ENCODE measurements at regions not wholly inside any gene's neighbourhood (a gene's known extent, or its start where the extent isn't known, plus 50 kb on each side); places are given as distances from the start of the nearest gene placed in this dataset.

DNA sequence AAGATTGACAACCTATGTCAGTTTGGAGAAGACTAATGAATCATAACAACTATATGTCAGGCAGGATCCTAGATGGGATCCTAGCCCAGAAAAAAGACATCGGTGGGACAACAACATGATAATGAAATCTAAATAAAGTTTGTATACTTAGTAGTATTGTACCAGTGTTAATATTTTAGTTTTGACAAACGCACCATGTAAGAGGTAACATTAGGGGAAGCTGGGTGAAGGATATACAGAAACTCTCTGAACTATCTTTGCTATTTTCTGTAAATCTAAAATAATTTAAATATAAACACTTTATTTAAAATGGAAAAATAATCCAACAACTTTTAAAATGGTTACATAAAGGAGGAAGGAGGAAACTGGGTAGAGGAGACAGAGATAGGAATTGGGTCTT is 105.6 kb upstream of the AP1S2 start:
- H3K27me3 ChIP-seq (ENCODE audit: control insufficient read depth, insufficient read depth, low read length): no peaks in the 10 kb centered on the region
- no peaks in the 10 kb centered on the region for H3K4me1 Mint-ChIP-seq
- peaks cover 0 to 59% of the 10 kb centered on the region in 2 donors for H3K27me3 Mint-ChIP-seq (ENCODE audit: low read depth in 2 of 2)
- H3K9me3 Mint-ChIP-seq: no peaks in the 10 kb centered on the region
- DNase-seq (no peak), ATAC-seq (no peak)
- H3K36me3 Mint-ChIP-seq: no peaks in the 10 kb centered on the region
- H3K9me3 ChIP-seq (ENCODE audit: control insufficient read depth, insufficient read depth, low read length): no peaks in the 10 kb centered on the region
- no peak overlapping the region for H3K4me3 Mint-ChIP-seq
- H3K4me1 ChIP-seq (ENCODE audit: control insufficient read depth, insufficient read depth, low read length): no peaks in the 10 kb centered on the region
- no peak overlapping the region for H3K27ac ChIP-seq (ENCODE audit: low read length)
- no peak overlapping the region for H3K27ac Mint-ChIP-seq
- intact Hi-C loops (cut with micrococcal nuclease): no loop called here
- no peaks in the 10 kb centered on the region for H3K36me3 ChIP-seq (ENCODE audit: control insufficient read depth, insufficient read depth, low read length)
- 100% methylated on average over 1 of the region's 2 CpGs for WGBS (ENCODE audit: insufficient coverage)
- H3K4me3 ChIP-seq (ENCODE audit: low read length): no peak overlapping the region
- TF ChIP-seq, protein P1, sequence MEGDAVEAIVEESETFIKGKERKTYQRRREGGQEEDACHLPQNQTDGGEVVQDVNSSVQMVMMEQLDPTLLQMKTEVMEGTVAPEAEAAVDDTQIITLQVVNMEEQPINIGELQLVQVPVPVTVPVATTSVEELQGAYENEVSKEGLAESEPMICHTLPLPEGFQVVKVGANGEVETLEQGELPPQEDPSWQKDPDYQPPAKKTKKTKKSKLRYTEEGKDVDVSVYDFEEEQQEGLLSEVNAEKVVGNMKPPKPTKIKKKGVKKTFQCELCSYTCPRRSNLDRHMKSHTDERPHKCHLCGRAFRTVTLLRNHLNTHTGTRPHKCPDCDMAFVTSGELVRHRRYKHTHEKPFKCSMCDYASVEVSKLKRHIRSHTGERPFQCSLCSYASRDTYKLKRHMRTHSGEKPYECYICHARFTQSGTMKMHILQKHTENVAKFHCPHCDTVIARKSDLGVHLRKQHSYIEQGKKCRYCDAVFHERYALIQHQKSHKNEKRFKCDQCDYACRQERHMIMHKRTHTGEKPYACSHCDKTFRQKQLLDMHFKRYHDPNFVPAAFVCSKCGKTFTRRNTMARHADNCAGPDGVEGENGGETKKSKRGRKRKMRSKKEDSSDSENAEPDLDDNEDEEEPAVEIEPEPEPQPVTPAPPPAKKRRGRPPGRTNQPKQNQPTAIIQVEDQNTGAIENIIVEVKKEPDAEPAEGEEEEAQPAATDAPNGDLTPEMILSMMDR (IDR thresholded peaks at IDR 0.05): no peak

DNA sequence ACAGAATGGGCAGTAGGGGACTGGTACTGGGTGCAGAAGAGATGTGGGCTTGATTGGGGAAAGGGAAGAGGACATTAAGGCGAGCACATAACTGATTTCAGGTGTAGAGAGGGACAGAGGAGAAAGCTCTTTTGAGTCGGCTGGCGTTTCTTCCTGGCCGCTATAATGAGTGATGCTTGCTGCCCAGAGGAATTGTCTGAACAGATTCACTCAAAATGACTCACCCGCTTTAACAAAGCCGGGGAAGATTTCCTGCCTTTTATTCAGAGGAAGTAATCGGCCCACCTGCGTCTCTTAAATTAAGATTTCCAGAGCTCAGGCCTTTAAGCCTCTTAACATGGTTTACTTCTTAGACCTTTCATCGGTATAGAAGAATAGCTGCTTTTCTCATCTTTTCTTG is 102.1 kb upstream of the AP1S2 start:
- Histone ChIP-seq H3K27me3 (ENCODE audit: control insufficient read depth, insufficient read depth, low read length) (no peaks in the 10 kb centered on the region), H3K4me3 (ENCODE audit: low read length) (no peak overlapping the region), H3K4me1 (ENCODE audit: control insufficient read depth, insufficient read depth, low read length) (no peaks in the 10 kb centered on the region), H3K27ac (ENCODE audit: low read length) (no peak overlapping the region), H3K9me3 (ENCODE audit: control insufficient read depth, insufficient read depth, low read length) (no peaks in the 10 kb centered on the region), H3K36me3 (ENCODE audit: control insufficient read depth, insufficient read depth, low read length) (no peaks in the 10 kb centered on the region)
- peaks cover under 1 to 33% of the 10 kb centered on the region in 2 donors for H3K27me3 Mint-ChIP-seq (ENCODE audit: low read depth in 2 of 2)
- WGBS (ENCODE audit: insufficient coverage): 88% methylated on average over 9 of the region's 9 CpGs
- no peak for DNase-seq
- H3K36me3 Mint-ChIP-seq: no peaks in the 10 kb centered on the region
- H3K27ac Mint-ChIP-seq: no peak overlapping the region
- H3K4me3 Mint-ChIP-seq: no peak overlapping the region
- no peaks in the 10 kb centered on the region for H3K9me3 Mint-ChIP-seq
- TF ChIP-seq, protein P1 (IDR thresholded peaks at IDR 0.05): no peak
- H3K4me1 Mint-ChIP-seq: no peaks in the 10 kb centered on the region
- intact Hi-C loops (cut with micrococcal nuclease): no loop called here
- ATAC-seq: no peak

DNA sequence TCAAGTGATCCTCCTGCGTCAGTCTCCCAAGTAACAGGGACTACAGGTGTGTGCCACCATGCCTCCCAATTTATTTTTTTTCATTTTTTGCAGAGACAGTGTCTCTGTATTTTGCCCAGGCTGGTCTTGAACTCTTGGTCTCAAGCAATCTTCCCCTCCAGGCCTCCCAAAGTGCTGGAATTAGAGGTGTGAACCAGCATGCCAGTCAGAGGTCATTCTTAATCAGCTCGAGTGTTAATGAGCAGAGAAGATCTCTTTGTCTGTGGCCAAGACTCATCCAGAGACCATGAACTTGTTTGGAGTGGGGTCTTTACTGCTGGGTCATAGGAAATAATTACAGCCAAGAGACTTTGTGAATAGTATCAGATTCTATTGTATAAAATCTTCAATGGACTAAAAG is 99.2 kb upstream of the AP1S2 start:
- TF ChIP-seq, protein P1 (IDR thresholded peaks at IDR 0.05): no peak
- H3K9me3 ChIP-seq (ENCODE audit: control insufficient read depth, insufficient read depth, low read length): no peaks in the 10 kb centered on the region
- 100% methylated on average over 1 of the region's 2 CpGs for WGBS (ENCODE audit: insufficient coverage)
- no peaks in the 10 kb centered on the region for H3K4me1 ChIP-seq (ENCODE audit: control insufficient read depth, insufficient read depth, low read length)
- Mint-ChIP-seq H3K9me3 (no peaks in the 10 kb centered on the region), H3K4me3 (no peak overlapping the region), H3K36me3 (no peaks in the 10 kb centered on the region), H3K4me1 (no peaks in the 10 kb centered on the region), H3K27ac (no peak overlapping the region), H3K27me3 (ENCODE audit: low read depth in 2 of 2) (peaks cover 3 to 44% of the 10 kb centered on the region in 2 donors)
- DNase-seq (no peak), ATAC-seq (no peak)
- intact Hi-C loops (cut with micrococcal nuclease): no loop called here
- H3K36me3 ChIP-seq (ENCODE audit: control insufficient read depth, insufficient read depth, low read length): no peaks in the 10 kb centered on the region
- no peak overlapping the region for H3K27ac ChIP-seq (ENCODE audit: low read length)
- H3K27me3 ChIP-seq (ENCODE audit: control insufficient read depth, insufficient read depth, low read length): no peaks in the 10 kb centered on the region
- no peak overlapping the region for H3K4me3 ChIP-seq (ENCODE audit: low read length)

DNA sequence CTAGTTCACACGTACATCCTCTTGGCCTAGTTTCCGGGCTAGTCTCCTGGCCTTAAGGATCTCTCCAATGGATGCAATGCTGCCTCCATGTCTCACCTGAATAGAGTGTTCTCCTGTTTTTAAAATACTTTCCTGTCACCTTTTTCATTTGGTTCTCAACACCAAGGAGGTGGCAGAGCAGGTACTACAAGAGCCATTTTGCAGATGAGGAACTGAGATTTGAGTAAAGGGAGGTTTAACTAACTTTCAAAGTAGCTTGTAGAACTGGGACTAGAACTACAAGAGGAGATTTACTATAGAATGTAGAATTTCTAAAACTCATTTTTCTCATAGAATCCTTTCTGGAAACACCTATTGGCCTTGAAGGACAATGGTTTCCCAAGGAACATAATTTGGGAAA is 97.6 kb upstream of the AP1S2 start:
- intact Hi-C loops (cut with micrococcal nuclease): no loop called here
- Histone ChIP-seq H3K27ac (ENCODE audit: low read length) (no peak overlapping the region), H3K4me1 (ENCODE audit: control insufficient read depth, insufficient read depth, low read length) (no peaks in the 10 kb centered on the region), H3K36me3 (ENCODE audit: control insufficient read depth, insufficient read depth, low read length) (no peaks in the 10 kb centered on the region), H3K27me3 (ENCODE audit: control insufficient read depth, insufficient read depth, low read length) (no peaks in the 10 kb centered on the region), H3K9me3 (ENCODE audit: control insufficient read depth, insufficient read depth, low read length) (no peaks in the 10 kb centered on the region), H3K4me3 (ENCODE audit: low read length) (no peak overlapping the region)
- Mint-ChIP-seq H3K27ac (no peak overlapping the region), H3K4me3 (no peak overlapping the region), H3K36me3 (no peaks in the 10 kb centered on the region), H3K9me3 (no peaks in the 10 kb centered on the region), H3K27me3 (ENCODE audit: low read depth in 2 of 2) (peaks cover 6 to 45% of the 10 kb centered on the region in 2 donors), H3K4me1 (no peaks in the 10 kb centered on the region)
- ATAC-seq (no peak), DNase-seq (no peak)
- TF ChIP-seq, protein P1 (IDR thresholded peaks at IDR 0.05): no peak
- WGBS (ENCODE audit: insufficient coverage): 100% methylated on average over 2 of the region's 2 CpGs

Measured in natural killer cell (primary cell).